RKO (cell line): ENCODE measurements at regions not wholly inside any gene's neighbourhood (a gene's known extent, or its start where the extent isn't known, plus 50 kb on each side); places are given as distances from the start of the nearest gene placed in this dataset.

Experiments
- DNase-seq: peaks from one replicate; pipeline ENCODE4 v3.0.0-alpha.2; 2016; ENCODE audit warnings: low spot score

GRCh38 chr15:81774309-81774708 is 271.5 kb downstream of the MEX3B start:
- DNase-seq: no peak

GRCh38 chr15:81768773-81769172 is 277.0 kb downstream of the MEX3B start:
- no peak for DNase-seq

- DNase-seq: no peak
Measured at GRCh38 chr15:81766829-81767475, 278.9 kb downstream of the MEX3B start.

- DNase-seq: no peak
Measured at GRCh38 chr15:81765816-81766215, 280.0 kb downstream of the MEX3B start.

GRCh38 chr15:81763304-81763703 is 282.5 kb downstream of the MEX3B start:
- DNase-seq: no peak

GRCh38 chr15:81760686-81761085 is 285.1 kb downstream of the MEX3B start:
- no peak for DNase-seq

GRCh38 chr15:81758818-81759284 is 287.0 kb downstream of the MEX3B start:
- DNase-seq: no peak

- no peak for DNase-seq
Measured at GRCh38 chr15:81755626-81756025, 290.2 kb downstream of the MEX3B start.

- no peak for DNase-seq
Measured at GRCh38 chr15:81754078-81754477, 291.7 kb downstream of the MEX3B start.

- DNase-seq: peak; percentile 8
Measured at GRCh38 chr15:81752974-81753373, 292.8 kb downstream of the MEX3B start.

- DNase-seq: no peak
Measured at GRCh38 chr15:81752546-81752942, 293.3 kb downstream of the MEX3B start.

- no peak for DNase-seq
Measured at GRCh38 chr15:81751816-81752545, 293.8 kb downstream of the MEX3B start.

- DNase-seq: no peak
Measured at GRCh38 chr15:81751256-81751655, 294.6 kb downstream of the MEX3B start.

- no peak for DNase-seq
Measured at GRCh38 chr15:81749716-81750375, 296.0 kb downstream of the MEX3B start.

- DNase-seq: no peak
Measured at GRCh38 chr15:81747482-81747881, 298.3 kb downstream of the MEX3B start.

- DNase-seq: no peak
Measured at GRCh38 chr15:81747026-81747425, 298.8 kb downstream of the MEX3B start.

- DNase-seq: no peak
Measured at GRCh38 chr15:81744364-81744763, 301.5 kb downstream of the MEX3B start.

GRCh38 chr15:81740416-81740815 is 305.4 kb downstream of the MEX3B start:
- DNase-seq: no peak

- DNase-seq: no peak
Measured at GRCh38 chr15:81729340-81729739, 316.5 kb downstream of the MEX3B start.

GRCh38 chr15:81728726-81729125 is 317.1 kb downstream of the MEX3B start:
- DNase-seq: no peak

GRCh38 chr15:81725590-81725989 is 320.2 kb downstream of the MEX3B start:
- DNase-seq: no peak

- DNase-seq: no peak
Measured at GRCh38 chr15:81724536-81724935, 321.3 kb downstream of the MEX3B start.

- no peak for DNase-seq
Measured at GRCh38 chr15:81723701-81724100, 322.1 kb downstream of the MEX3B start.
